ENCODE measurements at regions not wholly inside any gene's neighbourhood (a gene's known extent, or its start where the extent isn't known, plus 50 kb on each side); places are given as distances from the start of the nearest gene placed in this dataset.

GRCh38 chr16:55047331-55047730 lies 116.7 kb downstream of the IRX5 start:
- POLR2A ChIA-PET, result no interaction called here
- Histone ChIP-seq H3K4me3 (ENCODE audit: low read depth, low read length) (no peak overlapping the region), H3K27ac (ENCODE audit: low read depth, low read length) (no peak overlapping the region), H3K9me3 (ENCODE audit: control insufficient read depth, insufficient read depth, low read length) (no peaks in the 10 kb centered on the region), H3K27me3 (ENCODE audit: control insufficient read depth, insufficient read depth, low read length) (no peaks in the 10 kb centered on the region)
- no peak for DNase-seq (ENCODE audit: low read depth, low spot score)
- CTCF ChIA-PET, result no interaction called here
- TF ChIP-seq, protein P1, sequence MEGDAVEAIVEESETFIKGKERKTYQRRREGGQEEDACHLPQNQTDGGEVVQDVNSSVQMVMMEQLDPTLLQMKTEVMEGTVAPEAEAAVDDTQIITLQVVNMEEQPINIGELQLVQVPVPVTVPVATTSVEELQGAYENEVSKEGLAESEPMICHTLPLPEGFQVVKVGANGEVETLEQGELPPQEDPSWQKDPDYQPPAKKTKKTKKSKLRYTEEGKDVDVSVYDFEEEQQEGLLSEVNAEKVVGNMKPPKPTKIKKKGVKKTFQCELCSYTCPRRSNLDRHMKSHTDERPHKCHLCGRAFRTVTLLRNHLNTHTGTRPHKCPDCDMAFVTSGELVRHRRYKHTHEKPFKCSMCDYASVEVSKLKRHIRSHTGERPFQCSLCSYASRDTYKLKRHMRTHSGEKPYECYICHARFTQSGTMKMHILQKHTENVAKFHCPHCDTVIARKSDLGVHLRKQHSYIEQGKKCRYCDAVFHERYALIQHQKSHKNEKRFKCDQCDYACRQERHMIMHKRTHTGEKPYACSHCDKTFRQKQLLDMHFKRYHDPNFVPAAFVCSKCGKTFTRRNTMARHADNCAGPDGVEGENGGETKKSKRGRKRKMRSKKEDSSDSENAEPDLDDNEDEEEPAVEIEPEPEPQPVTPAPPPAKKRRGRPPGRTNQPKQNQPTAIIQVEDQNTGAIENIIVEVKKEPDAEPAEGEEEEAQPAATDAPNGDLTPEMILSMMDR (IDR thresholded peaks at IDR 0.05; ENCODE audit: low read depth, low read length), result no peak

GRCh38 chr16:55047903-55048497 lies 117.3 kb downstream of the IRX5 start:
- TF ChIP-seq, protein P1 (IDR thresholded peaks at IDR 0.05; ENCODE audit: low read depth, low read length), result no peak
- no peak overlapping the region for H3K27ac ChIP-seq (ENCODE audit: low read depth, low read length)
- no peak overlapping the region for H3K4me3 ChIP-seq (ENCODE audit: low read depth, low read length)
- no peaks in the 10 kb centered on the region; the same call in 1 of the 2 replicates for H3K9me3 ChIP-seq (ENCODE audit: control insufficient read depth, insufficient read depth, low read length)
- DNase-seq (ENCODE audit: low read depth, low spot score), result no peak
- POLR2A ChIA-PET, result no interaction called here
- no peaks in the 10 kb centered on the region for H3K27me3 ChIP-seq (ENCODE audit: control insufficient read depth, insufficient read depth, low read length)
- CTCF ChIA-PET, result no interaction called here

- CTCF ChIA-PET, result no interaction called here
Observed at GRCh38 chr16:55048745-55049144, 118.1 kb downstream of the IRX5 start.

DNA sequence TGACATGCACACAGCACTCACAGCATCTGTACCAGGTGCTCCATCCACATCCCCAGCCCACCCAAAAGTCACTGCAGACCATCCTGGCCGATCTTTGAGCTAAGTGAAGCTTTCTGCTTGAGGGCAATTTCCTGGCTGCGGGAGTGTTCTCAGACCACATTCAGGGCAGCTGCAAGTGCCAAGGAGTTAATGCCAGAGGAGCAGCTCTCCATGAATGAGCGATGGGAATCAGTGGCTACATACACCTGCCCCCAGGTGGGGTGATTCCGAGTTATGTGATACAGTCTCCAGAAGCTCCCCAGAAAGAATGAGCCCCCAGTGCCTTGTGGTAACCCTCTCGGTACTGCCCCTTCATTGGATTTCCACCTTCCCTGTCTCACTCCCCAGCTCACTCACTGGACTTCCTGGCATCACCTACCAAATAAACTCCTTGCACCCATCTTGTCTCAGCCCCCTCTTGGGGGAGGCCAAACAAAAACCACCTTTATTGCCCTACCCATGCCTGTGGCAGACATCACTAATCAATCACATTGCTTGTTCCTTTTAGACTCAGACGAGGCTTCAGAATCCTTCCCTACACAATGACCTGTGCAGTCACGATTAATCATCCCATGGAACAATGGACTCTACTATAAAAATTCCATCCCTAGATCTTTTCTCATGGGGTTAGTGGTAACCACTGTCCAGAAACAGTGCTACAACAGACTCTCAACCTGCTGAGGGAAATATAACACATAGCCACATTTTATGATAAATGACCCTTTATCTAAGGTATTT lies 121.1 kb downstream of the IRX5 start:
- H3K27ac ChIP-seq (ENCODE audit: low read depth, low read length), result no peak overlapping the region
- DNase-seq (ENCODE audit: low read depth, low spot score), result no peak
- TF ChIP-seq, protein P1 (IDR thresholded peaks at IDR 0.05; ENCODE audit: low read depth, low read length), result no peak
- peaks cover 3% of the 10 kb centered on the region for H3K27me3 ChIP-seq (ENCODE audit: control insufficient read depth, insufficient read depth, low read length)
- peaks cover 3% of the 10 kb centered on the region for H3K9me3 ChIP-seq (ENCODE audit: control insufficient read depth, insufficient read depth, low read length)
- no peak overlapping the region for H3K4me3 ChIP-seq (ENCODE audit: low read depth, low read length)
- CTCF ChIA-PET, result interaction anchor here (0.7 kb wide), 1 partner anchor 85 kb away, joined by 4 read pairs; no protein-coding TSS in a partner anchor
- POLR2A ChIA-PET, result no interaction called here

More at GRCh38 chr16:55048745-55049144, 118.1 kb downstream of the IRX5 start:
- no peak overlapping the region for H3K4me3 ChIP-seq (ENCODE audit: low read depth, low read length)
- POLR2A ChIA-PET, result no interaction called here
- DNase-seq (ENCODE audit: low read depth, low spot score), result no peak
- H3K9me3 ChIP-seq (ENCODE audit: control insufficient read depth, insufficient read depth, low read length), result no peaks in the 10 kb centered on the region; the same call in 1 of the 2 replicates
- H3K27ac ChIP-seq (ENCODE audit: low read depth, low read length), result no peak overlapping the region
- TF ChIP-seq, protein P1 (IDR thresholded peaks at IDR 0.05; ENCODE audit: low read depth, low read length), result no peak
- H3K27me3 ChIP-seq (ENCODE audit: control insufficient read depth, insufficient read depth, low read length), result no peaks in the 10 kb centered on the region

DNA sequence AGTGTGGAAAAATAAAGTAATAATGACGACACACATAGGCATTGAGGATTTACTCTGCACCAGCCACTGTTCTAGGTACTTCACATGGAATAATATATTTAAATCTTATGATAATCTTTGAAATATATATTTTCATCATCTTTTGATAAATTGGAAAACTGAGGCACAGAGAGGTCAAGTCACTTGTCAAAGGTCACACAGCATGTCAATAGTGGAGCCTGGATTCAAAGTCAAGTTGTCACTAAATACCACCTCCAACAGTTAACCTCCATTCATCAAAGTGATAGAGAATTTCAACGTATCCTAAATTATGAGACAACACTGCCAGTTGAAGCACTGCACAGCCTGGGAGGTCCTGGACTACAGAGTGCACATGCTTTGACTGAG lies 121.7 kb downstream of the IRX5 start:
- peaks cover 5% of the 10 kb centered on the region for H3K9me3 ChIP-seq (ENCODE audit: control insufficient read depth, insufficient read depth, low read length)
- DNase-seq (ENCODE audit: low read depth, low spot score), result no peak
- H3K27me3 ChIP-seq (ENCODE audit: control insufficient read depth, insufficient read depth, low read length), result peaks cover 8% of the 10 kb centered on the region
- H3K4me3 ChIP-seq (ENCODE audit: low read depth, low read length), result no peak overlapping the region
- TF ChIP-seq, protein P1 (IDR thresholded peaks at IDR 0.05; ENCODE audit: low read depth, low read length), result no peak
- H3K27ac ChIP-seq (ENCODE audit: low read depth, low read length), result no peak overlapping the region
- CTCF ChIA-PET, result no interaction called here
- POLR2A ChIA-PET, result no interaction called here
